HG02678 (cell line): ENCODE measurements at regions not wholly inside any gene's neighbourhood (a gene's known extent, or its start where the extent isn't known, plus 50 kb on each side); places are given as distances from the start of the nearest gene placed in this dataset.
"Not testable (repeated sequence)": the region's sequence is repeated elsewhere in the genome, so short reads cannot be mapped to it uniquely, and the experiment has no call there.

Source experiments
- ATAC-seq: cut with Tn5 transposase; IDR thresholded peaks from one replicate; pipeline ENCODE4 v1.9.1; 2021; ENCODE audit warnings: mild to moderate bottlenecking, moderate library complexity; ENCODE audit not compliant: unreplicated experiment

- no peak for ATAC-seq
Observed at GRCh38 chr5:12902611-12903010, 998.4 kb upstream of the CTNND2 start.

- ATAC-seq, result no peak
Observed at GRCh38 chr5:12901696-12902095, 997.5 kb upstream of the CTNND2 start.

- ATAC-seq, result no peak
Observed at GRCh38 chr5:12896086-12896485, 991.8 kb upstream of the CTNND2 start.

GRCh38 chr5:12885018-12885417 is 980.8 kb upstream of the CTNND2 start:
- no peak for ATAC-seq

- no peak for ATAC-seq
Observed at GRCh38 chr5:12883395-12883794, 979.1 kb upstream of the CTNND2 start.

- ATAC-seq, result no peak
Observed at GRCh38 chr5:12876541-12877298, 972.5 kb upstream of the CTNND2 start.

GRCh38 chr5:12870872-12871539 is 966.8 kb upstream of the CTNND2 start:
- ATAC-seq, result no peak

GRCh38 chr5:12865529-12865928 is 961.3 kb upstream of the CTNND2 start:
- no peak for ATAC-seq

GRCh38 chr5:12861886-12862654 is 957.8 kb upstream of the CTNND2 start:
- ATAC-seq, result no peak

GRCh38 chr5:12856105-12856504 is 951.9 kb upstream of the CTNND2 start:
- not testable (repeated sequence) for ATAC-seq

GRCh38 chr5:12854386-12854785 is 950.1 kb upstream of the CTNND2 start:
- no peak for ATAC-seq

- no peak for ATAC-seq
Observed at GRCh38 chr5:12851761-12852160, 947.5 kb upstream of the CTNND2 start.

GRCh38 chr5:12848709-12849108 is 944.5 kb upstream of the CTNND2 start:
- no peak for ATAC-seq

GRCh38 chr5:12845549-12846159 is 941.4 kb upstream of the CTNND2 start:
- ATAC-seq, result no peak

GRCh38 chr5:12840972-12841371 is 936.7 kb upstream of the CTNND2 start:
- ATAC-seq, result no peak

- ATAC-seq, result no peak
Observed at GRCh38 chr5:12837592-12837991, 933.3 kb upstream of the CTNND2 start.

GRCh38 chr5:12825163-12825562 is 920.9 kb upstream of the CTNND2 start:
- no peak for ATAC-seq

- ATAC-seq, result no peak
Observed at GRCh38 chr5:12805165-12805698, 901.0 kb upstream of the CTNND2 start.

- ATAC-seq, result no peak
Observed at GRCh38 chr5:12799165-12799564, 894.9 kb upstream of the CTNND2 start.

- ATAC-seq, result no peak
Observed at GRCh38 chr5:12795333-12795663, 891.1 kb upstream of the CTNND2 start.
